ENCODE measurements at regions not wholly inside any gene's neighbourhood (a gene's known extent, or its start where the extent isn't known, plus 50 kb on each side); places are given as distances from the start of the nearest gene placed in this dataset.

- H3K9ac ChIP-seq (replicated peaks; ENCODE audit: extremely low read depth, insufficient read depth, low read length), result no peak overlapping the region
- H3K4me1 ChIP-seq (ENCODE audit: control insufficient read depth, extremely low read depth, insufficient read depth, low read length), result peaks cover 38% of the 10 kb centered on the region
- H2AFZ ChIP-seq (ENCODE audit: low read depth, low read length), result no peak overlapping the region
- no peak for FAIRE-seq
- H3K4me3 ChIP-seq (replicated peaks in 1 of 3; ENCODE audit: insufficient read depth in 1 of 3, low read depth in 1 of 3, low read length in 3 of 3), result no peak overlapping the region
- H3K27ac ChIP-seq (ENCODE audit: insufficient read depth, low read depth, low read length), result peak overlapping the region; percentile 88
- H3K9me1 ChIP-seq (replicated peaks; ENCODE audit: control insufficient read depth, extremely low read depth, insufficient read depth, low read length), result no peaks in the 10 kb centered on the region
- dilution Hi-C loops (cut with MboI; ENCODE audit: extremely low pct_ligation_motif_present, low sequenced_read_pairs), result no loop called here
- peak overlapping the region; percentile 9 for H3K4me2 ChIP-seq (ENCODE audit: insufficient read depth, low read length)
- H3K36me3 ChIP-seq (ENCODE audit: control insufficient read depth in 2 of 2, extremely low read depth in 1 of 2, insufficient read depth in 2 of 2, low read length in 2 of 2), result no peaks in the 10 kb centered on the region
- no peaks in the 10 kb centered on the region for H3K27me3 ChIP-seq (ENCODE audit: control insufficient read depth in 2 of 2, insufficient read depth in 2 of 2, low read length in 2 of 2)
- DNase-seq (ENCODE audit: low read depth, low spot score), result no peak
- intact Hi-C loops (cut with micrococcal nuclease), result loop anchor here (5.0 kb wide), 1 partner anchor 154 kb away; no protein-coding TSS in a partner anchor
- no peaks in the 10 kb centered on the region for H3K9me3 ChIP-seq (replicated peaks; ENCODE audit: control insufficient read depth, insufficient read depth, low read length)
- H4K20me1 ChIP-seq (replicated peaks; ENCODE audit: control insufficient read depth, extremely low read depth, insufficient read depth, low read length), result no peaks in the 10 kb centered on the region
- H3K79me2 ChIP-seq (ENCODE audit: control insufficient read depth, insufficient read depth, low read length), result no peaks in the 10 kb centered on the region
- ChIA-PET POLR2A (no interaction called here), CTCF (interaction anchor here (1.1 to 1.6 kb wide), 6 partner anchors 23 to 329 kb away, joined by 3 to 6 read pairs (median 3); no protein-coding TSS in a partner anchor)
- TF ChIP-seq GATA2 (IDR thresholded peaks at IDR 0.05; ENCODE audit: insufficient read depth, insufficient read length, low read depth, low read length) (no peak), JUN (IDR thresholded peaks at IDR 0.05; ENCODE audit: borderline replicate concordance, insufficient read depth, insufficient read length, low read depth) (no peak), POLR2A (IDR thresholded peaks at IDR 0.05; ENCODE audit: low read depth, low read length) (no peak), FOS (IDR thresholded peaks at IDR 0.05; ENCODE audit: borderline replicate concordance, insufficient read depth, low read length) (no peak), MYC (IDR thresholded peaks at IDR 0.05; ENCODE audit: low read depth, low read length) (no peak), POLR2AphosphoS5 (IDR thresholded peaks at IDR 0.05; ENCODE audit: insufficient read depth, low read depth, low read length) (no peak), MAX (IDR thresholded peaks at IDR 0.05; ENCODE audit: insufficient read depth, insufficient read length) (no peak), EZH2 (IDR thresholded peaks at IDR 0.05; ENCODE audit: borderline replicate concordance, low read depth, low read length, severe bottlenecking) (no peak)
- TF ChIP-seq, protein P1, sequence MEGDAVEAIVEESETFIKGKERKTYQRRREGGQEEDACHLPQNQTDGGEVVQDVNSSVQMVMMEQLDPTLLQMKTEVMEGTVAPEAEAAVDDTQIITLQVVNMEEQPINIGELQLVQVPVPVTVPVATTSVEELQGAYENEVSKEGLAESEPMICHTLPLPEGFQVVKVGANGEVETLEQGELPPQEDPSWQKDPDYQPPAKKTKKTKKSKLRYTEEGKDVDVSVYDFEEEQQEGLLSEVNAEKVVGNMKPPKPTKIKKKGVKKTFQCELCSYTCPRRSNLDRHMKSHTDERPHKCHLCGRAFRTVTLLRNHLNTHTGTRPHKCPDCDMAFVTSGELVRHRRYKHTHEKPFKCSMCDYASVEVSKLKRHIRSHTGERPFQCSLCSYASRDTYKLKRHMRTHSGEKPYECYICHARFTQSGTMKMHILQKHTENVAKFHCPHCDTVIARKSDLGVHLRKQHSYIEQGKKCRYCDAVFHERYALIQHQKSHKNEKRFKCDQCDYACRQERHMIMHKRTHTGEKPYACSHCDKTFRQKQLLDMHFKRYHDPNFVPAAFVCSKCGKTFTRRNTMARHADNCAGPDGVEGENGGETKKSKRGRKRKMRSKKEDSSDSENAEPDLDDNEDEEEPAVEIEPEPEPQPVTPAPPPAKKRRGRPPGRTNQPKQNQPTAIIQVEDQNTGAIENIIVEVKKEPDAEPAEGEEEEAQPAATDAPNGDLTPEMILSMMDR (IDR thresholded peaks at IDR 0.05; ENCODE audit: extremely low read depth in 1 of 2, insufficient read depth in 1 of 2, low read depth in 1 of 2, low read length in 2 of 2), result no peak
- no TSS peak for BruUV-seq (replicated peaks)
Observed at GRCh38 chr11:103585911-103586310, 450.5 kb upstream of the DDI1 start.
